ENCODE measurements at regions not wholly inside any gene's neighbourhood (a gene's known extent, or its start where the extent isn't known, plus 50 kb on each side); places are given as distances from the start of the nearest gene placed in this dataset.

DNA sequence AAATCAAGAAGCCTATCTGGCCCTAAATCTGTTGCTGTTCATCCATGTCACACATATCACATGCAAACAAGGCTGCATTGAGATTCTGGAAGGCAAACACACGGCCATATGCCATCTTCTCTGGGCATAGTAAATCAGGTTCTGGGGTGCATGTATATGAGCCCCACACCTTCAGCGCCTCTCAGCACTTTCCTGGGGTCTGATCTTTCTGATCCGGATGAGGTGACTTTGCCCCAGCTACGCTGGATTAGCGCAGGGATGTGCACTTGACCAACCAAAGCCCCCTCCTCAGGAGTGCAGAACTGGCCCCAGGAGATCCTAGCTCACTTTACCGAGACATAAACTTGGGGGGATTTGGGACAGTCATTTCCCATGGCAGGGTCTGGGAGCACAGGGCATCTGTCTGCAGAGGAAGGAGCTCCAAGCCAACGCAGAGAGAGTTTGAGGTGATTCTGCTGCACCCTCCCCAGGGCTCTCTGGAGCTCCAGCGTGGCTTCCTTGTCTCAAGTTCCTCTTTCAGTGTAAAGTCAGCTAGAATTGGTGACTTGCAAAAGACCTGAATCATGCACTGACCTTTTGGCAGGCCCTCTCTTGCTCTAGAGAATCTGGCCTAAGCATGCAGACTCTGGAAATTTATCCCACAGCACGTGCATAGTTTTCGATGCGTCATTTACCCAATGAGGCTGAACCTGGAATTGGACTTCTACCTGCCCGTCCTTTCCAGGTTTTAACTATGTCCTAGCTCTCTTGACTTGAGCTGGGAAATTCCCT lies 63.5 kb upstream of the KLF13 start:
- DNase-seq (ENCODE audit: low spot score) (peak; percentile 4), ATAC-seq (no peak)
- TF ChIP-seq, protein P1, sequence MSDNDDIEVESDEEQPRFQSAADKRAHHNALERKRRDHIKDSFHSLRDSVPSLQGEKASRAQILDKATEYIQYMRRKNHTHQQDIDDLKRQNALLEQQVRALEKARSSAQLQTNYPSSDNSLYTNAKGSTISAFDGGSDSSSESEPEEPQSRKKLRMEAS (CRISPR knock-in tag; IDR thresholded peaks at IDR 0.05) = no peak
- TF ChIP-seq, protein P2, sequence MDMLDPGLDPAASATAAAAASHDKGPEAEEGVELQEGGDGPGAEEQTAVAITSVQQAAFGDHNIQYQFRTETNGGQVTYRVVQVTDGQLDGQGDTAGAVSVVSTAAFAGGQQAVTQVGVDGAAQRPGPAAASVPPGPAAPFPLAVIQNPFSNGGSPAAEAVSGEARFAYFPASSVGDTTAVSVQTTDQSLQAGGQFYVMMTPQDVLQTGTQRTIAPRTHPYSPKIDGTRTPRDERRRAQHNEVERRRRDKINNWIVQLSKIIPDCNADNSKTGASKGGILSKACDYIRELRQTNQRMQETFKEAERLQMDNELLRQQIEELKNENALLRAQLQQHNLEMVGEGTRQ (CRISPR knock-in tag; IDR thresholded peaks at IDR 0.05) = no peak
- TF ChIP-seq ZNF138 (CRISPR knock-in tag; conservative IDR thresholded peaks at IDR 0.05) (no peak), NFE2L1 (CRISPR knock-in tag; IDR thresholded peaks at IDR 0.05) (no peak), RELA (CRISPR knock-in tag; IDR thresholded peaks at IDR 0.05; ENCODE audit: borderline replicate concordance) (no peak), KAT7 (CRISPR knock-in tag; IDR thresholded peaks at IDR 0.05; ENCODE audit: borderline replicate concordance) (no peak), ZNF263 (CRISPR knock-in tag; IDR thresholded peaks at IDR 0.05; ENCODE audit: low read depth) (no peak), SMAD3 (CRISPR knock-in tag; IDR thresholded peaks at IDR 0.05; ENCODE audit: borderline replicate concordance) (no peak), TP53 (CRISPR knock-in tag; IDR thresholded peaks at IDR 0.05) (no peak)
- TF ChIP-seq, protein P3, sequence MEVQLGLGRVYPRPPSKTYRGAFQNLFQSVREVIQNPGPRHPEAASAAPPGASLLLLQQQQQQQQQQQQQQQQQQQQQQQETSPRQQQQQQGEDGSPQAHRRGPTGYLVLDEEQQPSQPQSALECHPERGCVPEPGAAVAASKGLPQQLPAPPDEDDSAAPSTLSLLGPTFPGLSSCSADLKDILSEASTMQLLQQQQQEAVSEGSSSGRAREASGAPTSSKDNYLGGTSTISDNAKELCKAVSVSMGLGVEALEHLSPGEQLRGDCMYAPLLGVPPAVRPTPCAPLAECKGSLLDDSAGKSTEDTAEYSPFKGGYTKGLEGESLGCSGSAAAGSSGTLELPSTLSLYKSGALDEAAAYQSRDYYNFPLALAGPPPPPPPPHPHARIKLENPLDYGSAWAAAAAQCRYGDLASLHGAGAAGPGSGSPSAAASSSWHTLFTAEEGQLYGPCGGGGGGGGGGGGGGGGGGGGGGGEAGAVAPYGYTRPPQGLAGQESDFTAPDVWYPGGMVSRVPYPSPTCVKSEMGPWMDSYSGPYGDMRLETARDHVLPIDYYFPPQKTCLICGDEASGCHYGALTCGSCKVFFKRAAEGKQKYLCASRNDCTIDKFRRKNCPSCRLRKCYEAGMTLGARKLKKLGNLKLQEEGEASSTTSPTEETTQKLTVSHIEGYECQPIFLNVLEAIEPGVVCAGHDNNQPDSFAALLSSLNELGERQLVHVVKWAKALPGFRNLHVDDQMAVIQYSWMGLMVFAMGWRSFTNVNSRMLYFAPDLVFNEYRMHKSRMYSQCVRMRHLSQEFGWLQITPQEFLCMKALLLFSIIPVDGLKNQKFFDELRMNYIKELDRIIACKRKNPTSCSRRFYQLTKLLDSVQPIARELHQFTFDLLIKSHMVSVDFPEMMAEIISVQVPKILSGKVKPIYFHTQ (CRISPR knock-in tag; IDR thresholded peaks at IDR 0.05) = no peak
- TF ChIP-seq, protein P4, sequence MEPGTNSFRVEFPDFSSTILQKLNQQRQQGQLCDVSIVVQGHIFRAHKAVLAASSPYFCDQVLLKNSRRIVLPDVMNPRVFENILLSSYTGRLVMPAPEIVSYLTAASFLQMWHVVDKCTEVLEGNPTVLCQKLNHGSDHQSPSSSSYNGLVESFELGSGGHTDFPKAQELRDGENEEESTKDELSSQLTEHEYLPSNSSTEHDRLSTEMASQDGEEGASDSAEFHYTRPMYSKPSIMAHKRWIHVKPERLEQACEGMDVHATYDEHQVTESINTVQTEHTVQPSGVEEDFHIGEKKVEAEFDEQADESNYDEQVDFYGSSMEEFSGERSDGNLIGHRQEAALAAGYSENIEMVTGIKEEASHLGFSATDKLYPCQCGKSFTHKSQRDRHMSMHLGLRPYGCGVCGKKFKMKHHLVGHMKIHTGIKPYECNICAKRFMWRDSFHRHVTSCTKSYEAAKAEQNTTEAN (CRISPR knock-in tag; IDR thresholded peaks at IDR 0.05) = no peak
- TF ChIP-seq, protein P5, sequence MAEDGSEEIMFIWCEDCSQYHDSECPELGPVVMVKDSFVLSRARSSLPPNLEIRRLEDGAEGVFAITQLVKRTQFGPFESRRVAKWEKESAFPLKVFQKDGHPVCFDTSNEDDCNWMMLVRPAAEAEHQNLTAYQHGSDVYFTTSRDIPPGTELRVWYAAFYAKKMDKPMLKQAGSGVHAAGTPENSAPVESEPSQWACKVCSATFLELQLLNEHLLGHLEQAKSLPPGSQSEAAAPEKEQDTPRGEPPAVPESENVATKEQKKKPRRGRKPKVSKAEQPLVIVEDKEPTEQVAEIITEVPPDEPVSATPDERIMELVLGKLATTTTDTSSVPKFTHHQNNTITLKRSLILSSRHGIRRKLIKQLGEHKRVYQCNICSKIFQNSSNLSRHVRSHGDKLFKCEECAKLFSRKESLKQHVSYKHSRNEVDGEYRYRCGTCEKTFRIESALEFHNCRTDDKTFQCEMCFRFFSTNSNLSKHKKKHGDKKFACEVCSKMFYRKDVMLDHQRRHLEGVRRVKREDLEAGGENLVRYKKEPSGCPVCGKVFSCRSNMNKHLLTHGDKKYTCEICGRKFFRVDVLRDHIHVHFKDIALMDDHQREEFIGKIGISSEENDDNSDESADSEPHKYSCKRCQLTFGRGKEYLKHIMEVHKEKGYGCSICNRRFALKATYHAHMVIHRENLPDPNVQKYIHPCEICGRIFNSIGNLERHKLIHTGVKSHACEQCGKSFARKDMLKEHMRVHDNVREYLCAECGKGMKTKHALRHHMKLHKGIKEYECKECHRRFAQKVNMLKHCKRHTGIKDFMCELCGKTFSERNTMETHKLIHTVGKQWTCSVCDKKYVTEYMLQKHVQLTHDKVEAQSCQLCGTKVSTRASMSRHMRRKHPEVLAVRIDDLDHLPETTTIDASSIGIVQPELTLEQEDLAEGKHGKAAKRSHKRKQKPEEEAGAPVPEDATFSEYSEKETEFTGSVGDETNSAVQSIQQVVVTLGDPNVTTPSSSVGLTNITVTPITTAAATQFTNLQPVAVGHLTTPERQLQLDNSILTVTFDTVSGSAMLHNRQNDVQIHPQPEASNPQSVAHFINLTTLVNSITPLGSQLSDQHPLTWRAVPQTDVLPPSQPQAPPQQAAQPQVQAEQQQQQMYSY (CRISPR knock-in tag; IDR thresholded peaks at IDR 0.05) = no peak
- TF ChIP-seq, protein P6, sequence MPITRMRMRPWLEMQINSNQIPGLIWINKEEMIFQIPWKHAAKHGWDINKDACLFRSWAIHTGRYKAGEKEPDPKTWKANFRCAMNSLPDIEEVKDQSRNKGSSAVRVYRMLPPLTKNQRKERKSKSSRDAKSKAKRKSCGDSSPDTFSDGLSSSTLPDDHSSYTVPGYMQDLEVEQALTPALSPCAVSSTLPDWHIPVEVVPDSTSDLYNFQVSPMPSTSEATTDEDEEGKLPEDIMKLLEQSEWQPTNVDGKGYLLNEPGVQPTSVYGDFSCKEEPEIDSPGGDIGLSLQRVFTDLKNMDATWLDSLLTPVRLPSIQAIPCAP (CRISPR knock-in tag; IDR thresholded peaks at IDR 0.05) = no peak
- TF ChIP-seq, protein P7, sequence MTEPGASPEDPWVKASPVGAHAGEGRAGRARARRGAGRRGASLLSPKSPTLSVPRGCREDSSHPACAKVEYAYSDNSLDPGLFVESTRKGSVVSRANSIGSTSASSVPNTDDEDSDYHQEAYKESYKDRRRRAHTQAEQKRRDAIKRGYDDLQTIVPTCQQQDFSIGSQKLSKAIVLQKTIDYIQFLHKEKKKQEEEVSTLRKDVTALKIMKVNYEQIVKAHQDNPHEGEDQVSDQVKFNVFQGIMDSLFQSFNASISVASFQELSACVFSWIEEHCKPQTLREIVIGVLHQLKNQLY (CRISPR knock-in tag; IDR thresholded peaks at IDR 0.05) = no peak
- TF ChIP-seq, protein P8, sequence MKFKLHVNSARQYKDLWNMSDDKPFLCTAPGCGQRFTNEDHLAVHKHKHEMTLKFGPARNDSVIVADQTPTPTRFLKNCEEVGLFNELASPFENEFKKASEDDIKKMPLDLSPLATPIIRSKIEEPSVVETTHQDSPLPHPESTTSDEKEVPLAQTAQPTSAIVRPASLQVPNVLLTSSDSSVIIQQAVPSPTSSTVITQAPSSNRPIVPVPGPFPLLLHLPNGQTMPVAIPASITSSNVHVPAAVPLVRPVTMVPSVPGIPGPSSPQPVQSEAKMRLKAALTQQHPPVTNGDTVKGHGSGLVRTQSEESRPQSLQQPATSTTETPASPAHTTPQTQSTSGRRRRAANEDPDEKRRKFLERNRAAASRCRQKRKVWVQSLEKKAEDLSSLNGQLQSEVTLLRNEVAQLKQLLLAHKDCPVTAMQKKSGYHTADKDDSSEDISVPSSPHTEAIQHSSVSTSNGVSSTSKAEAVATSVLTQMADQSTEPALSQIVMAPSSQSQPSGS (CRISPR knock-in tag; IDR thresholded peaks at IDR 0.05; ENCODE audit: borderline replicate concordance, low read depth) = no peak
- TF ChIP-seq, protein P9, sequence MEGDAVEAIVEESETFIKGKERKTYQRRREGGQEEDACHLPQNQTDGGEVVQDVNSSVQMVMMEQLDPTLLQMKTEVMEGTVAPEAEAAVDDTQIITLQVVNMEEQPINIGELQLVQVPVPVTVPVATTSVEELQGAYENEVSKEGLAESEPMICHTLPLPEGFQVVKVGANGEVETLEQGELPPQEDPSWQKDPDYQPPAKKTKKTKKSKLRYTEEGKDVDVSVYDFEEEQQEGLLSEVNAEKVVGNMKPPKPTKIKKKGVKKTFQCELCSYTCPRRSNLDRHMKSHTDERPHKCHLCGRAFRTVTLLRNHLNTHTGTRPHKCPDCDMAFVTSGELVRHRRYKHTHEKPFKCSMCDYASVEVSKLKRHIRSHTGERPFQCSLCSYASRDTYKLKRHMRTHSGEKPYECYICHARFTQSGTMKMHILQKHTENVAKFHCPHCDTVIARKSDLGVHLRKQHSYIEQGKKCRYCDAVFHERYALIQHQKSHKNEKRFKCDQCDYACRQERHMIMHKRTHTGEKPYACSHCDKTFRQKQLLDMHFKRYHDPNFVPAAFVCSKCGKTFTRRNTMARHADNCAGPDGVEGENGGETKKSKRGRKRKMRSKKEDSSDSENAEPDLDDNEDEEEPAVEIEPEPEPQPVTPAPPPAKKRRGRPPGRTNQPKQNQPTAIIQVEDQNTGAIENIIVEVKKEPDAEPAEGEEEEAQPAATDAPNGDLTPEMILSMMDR (IDR thresholded peaks at IDR 0.05) = no peak
- TF ChIP-seq, protein P10, sequence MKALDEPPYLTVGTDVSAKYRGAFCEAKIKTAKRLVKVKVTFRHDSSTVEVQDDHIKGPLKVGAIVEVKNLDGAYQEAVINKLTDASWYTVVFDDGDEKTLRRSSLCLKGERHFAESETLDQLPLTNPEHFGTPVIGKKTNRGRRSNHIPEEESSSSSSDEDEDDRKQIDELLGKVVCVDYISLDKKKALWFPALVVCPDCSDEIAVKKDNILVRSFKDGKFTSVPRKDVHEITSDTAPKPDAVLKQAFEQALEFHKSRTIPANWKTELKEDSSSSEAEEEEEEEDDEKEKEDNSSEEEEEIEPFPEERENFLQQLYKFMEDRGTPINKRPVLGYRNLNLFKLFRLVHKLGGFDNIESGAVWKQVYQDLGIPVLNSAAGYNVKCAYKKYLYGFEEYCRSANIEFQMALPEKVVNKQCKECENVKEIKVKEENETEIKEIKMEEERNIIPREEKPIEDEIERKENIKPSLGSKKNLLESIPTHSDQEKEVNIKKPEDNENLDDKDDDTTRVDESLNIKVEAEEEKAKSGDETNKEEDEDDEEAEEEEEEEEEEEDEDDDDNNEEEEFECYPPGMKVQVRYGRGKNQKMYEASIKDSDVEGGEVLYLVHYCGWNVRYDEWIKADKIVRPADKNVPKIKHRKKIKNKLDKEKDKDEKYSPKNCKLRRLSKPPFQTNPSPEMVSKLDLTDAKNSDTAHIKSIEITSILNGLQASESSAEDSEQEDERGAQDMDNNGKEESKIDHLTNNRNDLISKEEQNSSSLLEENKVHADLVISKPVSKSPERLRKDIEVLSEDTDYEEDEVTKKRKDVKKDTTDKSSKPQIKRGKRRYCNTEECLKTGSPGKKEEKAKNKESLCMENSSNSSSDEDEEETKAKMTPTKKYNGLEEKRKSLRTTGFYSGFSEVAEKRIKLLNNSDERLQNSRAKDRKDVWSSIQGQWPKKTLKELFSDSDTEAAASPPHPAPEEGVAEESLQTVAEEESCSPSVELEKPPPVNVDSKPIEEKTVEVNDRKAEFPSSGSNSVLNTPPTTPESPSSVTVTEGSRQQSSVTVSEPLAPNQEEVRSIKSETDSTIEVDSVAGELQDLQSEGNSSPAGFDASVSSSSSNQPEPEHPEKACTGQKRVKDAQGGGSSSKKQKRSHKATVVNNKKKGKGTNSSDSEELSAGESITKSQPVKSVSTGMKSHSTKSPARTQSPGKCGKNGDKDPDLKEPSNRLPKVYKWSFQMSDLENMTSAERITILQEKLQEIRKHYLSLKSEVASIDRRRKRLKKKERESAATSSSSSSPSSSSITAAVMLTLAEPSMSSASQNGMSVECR (CRISPR knock-in tag; IDR thresholded peaks at IDR 0.05; ENCODE audit: borderline replicate concordance) = no peak

More for the DNA sequence above, 63.5 kb upstream of the KLF13 start:
- Mint-ChIP-seq H3K27me3 (ENCODE audit: low read depth) (no peaks in the 10 kb centered on the region), H3K27ac (no peak overlapping the region), H3K4me3 (no peak overlapping the region), H3K9me3 (peaks cover 5% of the 10 kb centered on the region), H3K4me1 (peaks cover 8% of the 10 kb centered on the region; the same call in 1 of the 2 replicates), H3K36me3 (no peaks in the 10 kb centered on the region)
- CTCF ChIA-PET = interaction anchor here (0.7 to 1.5 kb wide), 3 partner anchors 134 to 225 kb away, joined by 3 to 4 read pairs (median 4); no protein-coding TSS in a partner anchor
- POLR2A ChIA-PET = no interaction called here

All from WTC11 (cell line).